ENCODE measurements at regions not wholly inside any gene's neighbourhood (a gene's known extent, or its start where the extent isn't known, plus 50 kb on each side); places are given as distances from the start of the nearest gene placed in this dataset.

DNA sequence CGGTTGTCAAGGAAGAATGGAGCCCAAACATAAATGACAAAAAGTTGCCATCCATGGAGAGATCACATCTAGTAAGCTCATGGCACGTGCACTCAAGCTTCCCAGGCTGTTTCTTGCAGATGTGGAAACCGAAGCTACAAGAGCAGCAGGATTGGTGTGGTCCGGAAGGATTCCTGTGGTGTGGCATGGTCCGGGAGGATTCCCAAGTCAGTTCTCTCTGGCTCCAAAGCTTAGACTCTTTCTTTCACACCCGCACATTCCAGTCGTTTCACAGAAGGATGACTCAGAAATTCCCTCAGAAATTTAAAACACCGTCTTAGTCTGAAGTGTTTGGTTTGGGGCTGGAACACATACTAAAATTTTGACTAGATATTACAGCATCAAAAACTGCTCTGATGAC is 78.0 kb upstream of the DRD2 start:
- peak; percentile 2 for DNase-seq

DNA sequence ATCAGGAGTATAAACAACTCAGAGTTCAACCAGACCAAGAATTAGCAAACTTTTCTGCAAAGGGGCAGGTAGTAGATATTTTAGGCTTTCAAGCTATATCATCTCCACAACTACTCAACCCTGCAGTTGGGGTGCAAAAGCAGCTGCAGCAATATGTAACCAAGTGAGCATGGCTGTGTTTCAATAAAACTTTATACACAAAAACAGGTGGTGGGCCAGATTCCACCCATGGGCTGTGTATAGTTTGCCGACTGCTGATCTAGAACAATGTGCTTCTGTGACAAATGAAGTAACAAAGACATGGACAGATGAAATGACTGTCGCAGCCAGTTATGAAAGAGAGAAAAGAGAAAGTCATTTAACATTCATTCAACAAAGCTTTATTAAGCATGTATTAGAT is 77.1 kb upstream of the DRD2 start:
- DNase-seq, result no peak

DNA sequence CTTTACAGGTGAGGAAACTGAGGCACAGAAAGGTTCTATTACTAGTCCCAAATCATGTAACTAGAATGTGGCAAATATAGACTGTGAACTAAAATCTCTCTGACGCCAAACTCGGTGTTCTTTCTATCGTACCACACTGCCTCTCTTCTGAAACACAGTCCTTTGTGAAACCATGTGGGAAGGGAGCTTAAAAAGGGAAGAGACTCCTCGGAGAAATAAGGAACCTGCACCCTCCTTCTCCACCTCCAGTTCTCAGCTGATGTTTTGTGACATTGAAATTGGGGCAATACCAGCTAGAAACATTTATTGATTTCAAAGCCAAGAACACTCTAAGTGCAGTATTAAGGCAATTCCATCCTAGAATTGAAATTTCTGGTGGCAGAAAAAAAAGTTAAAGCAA is 76.4 kb upstream of the DRD2 start:
- DNase-seq, result no peak

DNA sequence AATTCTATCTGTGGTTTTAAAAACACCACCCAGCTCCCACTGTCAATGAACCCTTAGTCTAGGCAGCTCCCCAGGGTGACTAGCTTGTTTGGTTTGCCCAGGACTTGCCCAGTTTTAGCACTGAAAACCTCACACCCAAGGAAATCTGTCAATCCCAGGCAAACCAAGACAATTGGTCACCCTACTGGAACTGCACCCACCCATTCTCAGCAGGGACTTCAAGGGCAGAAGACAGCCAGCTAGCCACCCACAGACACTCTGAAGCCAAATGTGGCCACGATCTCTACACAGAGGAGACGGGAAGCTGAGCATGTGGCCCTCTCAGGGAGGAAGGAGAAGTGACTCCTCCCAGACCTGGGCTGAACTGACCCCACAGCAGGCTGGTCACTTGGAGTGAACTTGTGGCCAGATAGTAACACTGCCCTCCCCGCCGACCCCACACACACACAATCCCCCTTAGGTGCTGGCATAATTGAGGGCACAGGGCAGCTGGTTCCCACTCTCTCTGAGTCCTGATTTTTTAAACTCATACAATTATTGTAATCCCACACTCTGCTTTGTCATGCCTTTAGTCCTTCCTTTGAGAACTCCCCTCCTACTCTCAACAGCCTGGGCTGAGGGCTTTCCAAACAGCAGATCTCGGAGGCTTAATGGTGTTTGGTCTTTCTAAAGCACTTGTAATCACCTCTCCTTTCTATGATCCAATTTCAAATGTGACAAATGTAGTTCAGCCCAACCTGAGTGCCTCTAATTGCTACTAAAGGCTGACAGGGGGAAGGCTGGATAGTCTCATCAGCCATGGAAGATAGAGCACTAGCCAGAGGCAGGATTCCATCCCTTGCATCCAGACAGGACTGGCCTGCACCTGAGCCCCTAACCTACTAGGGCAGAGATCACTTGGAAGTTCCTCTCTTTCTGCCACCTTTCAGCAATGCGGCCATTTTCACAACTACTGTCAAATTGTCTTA is 74.7 kb upstream of the DRD2 start:
- DNase-seq, result no peak

DNA sequence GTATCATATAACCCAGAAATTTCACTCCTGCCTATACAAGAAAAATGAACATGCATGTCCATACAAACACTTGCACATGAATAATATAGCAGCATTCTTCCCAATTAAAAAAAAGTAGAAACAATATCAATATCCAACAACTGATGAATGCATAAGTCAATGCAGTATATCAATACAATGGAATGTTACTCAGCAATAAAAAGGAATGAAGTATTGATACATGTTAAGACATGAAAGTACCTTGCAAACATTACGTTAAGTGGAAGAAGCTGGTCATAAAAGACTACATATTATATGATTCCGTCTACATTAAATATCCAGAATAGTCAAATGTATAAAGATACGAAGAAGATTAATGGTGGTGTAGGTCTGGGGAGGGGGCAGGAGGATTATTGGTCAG is 73.9 kb upstream of the DRD2 start:
- DNase-seq, result no peak

DNA sequence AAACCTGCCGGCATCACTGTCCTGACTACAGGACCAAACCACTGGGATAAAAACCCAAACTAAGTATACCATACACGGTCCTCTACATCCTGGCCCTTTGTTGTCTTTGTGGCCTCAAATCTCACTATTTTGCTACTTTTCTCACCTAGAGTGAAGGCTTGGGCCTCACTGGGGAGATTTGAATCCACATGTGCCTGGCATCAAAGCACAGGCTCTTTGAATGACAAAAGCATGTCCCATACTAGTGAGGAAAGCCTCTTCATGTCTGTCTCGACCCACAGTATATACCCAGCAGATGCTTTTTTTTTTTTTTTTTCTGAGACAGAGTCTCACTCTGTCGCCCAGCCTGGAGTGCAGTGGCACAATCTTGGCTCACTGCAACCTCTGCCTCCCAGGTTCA is 72.5 kb upstream of the DRD2 start:
- no peak for DNase-seq

DNA sequence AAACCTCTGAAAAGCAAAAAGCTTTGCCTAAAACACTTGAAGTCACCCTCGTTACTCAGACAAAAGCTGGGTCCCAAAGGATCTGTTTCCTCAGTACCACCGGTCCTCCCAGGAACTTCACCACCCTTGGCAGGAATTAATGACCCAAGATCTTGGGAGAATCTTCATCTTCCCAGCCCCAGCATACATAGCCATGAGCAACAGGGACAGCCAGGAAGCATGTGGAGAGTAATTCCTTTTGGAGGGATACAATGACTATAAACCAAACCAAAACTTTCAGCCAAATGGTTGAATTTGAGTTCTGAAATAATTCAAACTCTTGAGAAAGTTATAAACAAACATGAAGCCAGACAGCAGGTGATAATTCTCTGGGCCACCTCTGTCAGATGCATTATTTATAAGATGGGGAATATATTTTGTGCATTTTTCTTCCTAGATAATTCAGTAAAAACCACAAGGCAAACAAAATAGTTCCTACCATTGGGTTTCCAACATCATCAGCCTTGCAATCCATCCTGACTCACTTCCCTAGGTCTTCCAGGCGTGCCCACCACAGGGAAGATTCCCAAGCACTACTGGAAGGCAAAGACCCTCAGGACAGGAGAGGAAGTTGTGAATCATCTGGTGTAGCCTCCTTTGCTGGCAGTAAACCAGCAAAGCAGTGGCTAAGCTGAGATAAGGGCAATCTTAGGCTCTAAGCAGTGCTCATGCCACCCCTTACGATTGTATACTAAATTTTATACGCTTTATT is 71.7 kb upstream of the DRD2 start:
- DNase-seq, result no peak

DNA sequence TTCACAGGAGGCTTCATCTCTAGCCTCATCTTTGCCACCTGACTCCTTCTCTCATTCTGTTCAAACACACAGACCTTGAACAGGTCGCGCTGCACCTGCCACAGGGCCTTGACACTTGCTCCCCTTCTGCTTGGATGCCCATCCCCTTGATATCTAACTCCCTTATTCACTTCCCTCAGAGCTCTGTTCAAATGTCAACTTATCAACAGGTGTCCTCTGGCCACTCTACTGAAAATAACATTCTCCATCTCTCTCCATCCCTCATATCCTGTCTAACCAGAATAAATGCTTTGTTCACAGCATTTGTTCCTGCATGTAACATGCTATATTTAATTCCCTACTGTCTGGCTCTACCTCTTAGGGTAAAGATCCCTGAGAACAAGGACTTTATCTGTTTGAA is 67.2 kb upstream of the DRD2 start:
- DNase-seq, result no peak

DNA sequence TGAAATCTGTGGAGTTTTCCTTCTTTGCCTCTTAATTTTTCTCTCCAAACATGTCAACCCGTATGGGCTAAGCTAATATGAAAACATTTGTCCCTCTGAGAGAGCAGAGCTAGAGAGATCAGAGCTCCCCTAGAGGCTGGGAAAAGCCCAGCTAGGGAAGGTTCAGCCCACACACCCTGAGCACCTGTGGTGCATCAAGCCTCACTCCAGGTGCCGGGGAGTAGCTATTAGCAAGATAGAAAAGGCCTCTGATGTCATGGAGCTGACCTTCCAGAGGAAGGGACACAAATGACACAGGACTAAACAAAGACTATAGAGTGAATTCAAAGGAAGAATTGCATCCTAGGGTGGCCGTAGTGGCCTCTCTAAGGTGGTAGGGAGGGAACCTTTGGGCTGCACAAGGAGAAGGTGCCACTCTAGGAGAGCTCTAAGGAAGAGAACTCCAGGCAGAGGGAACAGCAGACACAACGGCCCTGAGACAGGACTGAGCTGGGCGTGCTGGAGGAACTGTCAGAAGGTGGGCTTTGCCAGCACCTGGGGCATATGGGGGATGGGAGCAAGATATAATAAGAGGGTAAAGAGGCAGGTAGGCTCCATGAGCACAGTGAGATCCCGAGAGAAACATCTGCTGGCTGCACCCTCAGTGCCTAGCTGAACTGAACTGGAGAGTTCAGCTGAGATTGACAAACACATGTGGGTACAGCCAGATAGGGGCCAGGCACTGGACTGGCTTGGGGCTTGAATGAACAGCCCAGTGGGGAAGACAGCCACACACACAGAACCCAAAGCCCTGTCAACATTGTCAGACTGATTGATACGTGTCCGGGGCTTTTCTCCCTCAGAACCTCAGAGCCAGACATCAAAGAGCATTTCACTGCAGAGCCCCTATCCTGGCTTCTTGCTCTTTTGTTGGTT is 65.5 kb upstream of the DRD2 start:
- no peak for DNase-seq

DNA sequence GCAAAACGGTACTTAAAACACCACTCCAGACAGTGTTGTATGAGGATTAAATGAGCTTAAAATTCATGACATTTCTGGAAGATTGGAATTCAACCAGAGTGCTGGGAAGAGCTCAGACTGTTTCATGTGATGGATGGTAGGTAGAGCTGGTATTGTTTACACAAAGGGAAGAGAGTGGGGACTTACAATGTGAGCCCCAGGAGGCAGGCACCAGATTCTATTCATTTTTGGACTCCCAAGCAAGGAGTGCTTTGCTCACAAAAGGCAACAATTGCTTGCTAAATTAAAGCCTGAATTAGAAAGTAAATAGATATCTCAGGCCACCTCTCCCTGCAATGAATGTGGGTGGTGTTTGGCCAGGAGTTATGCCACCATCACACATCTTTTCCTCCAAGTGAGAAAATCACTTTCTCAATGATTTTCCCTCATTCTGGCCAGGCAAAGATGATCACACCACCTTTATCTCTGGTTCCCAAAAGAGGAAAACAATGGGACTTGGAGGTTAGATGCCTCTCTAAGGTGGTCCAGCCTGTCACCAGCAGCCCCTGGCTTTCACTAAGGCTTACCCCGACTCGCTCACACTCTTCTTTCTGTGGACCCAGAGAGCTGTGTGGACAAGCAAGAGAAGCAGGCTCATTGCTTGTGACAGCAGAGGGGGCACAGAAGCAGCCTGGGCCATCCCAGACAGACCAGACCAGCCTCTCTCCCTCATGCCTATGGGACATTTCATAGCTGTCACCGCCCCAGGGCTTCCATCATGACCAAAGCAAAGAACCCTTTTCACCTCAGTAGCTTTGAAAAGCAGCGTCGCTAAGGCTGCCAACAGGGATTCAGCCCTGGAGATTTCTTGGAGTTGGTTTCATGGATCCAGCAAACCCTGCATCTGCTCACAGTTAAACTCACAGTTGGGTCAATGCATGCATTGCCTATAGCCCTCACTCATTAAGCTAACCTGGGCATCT is 63.5 kb upstream of the DRD2 start:
- no peak for DNase-seq

DNA sequence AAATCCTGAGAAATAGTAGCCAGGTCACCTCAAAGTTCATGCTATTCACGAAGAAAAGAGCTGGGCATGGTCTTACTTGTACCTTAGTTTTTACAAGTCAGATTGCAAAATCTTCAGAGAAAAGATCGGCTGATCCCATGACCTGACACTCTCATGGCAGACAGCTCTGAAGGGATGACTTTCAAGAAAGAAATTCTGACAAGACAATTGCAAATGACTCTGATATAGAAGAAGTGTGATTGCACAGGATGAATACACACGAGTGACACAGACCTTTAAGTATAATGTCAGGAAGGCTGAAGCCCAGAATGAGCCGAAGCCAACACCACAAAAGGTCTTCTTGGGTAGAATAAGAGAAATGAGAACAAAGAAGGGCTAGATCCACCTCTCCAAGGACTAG is 59.4 kb upstream of the DRD2 start:
- no peak for DNase-seq

DNA sequence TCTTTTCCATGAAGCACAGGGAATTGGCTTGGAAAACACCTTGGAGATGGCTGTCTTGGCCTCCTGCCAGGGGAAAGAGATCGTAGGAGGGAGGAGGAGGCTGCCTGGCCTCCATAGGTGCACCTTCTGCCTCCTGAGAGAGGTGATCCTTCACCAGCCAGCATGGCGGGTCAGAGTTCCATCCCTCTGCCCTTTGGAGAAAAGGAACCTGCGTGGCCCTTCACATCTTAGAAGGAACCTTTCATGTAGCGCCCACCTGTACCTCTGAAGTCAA is 58.2 kb upstream of the DRD2 start:
- no peak for DNase-seq

DNA sequence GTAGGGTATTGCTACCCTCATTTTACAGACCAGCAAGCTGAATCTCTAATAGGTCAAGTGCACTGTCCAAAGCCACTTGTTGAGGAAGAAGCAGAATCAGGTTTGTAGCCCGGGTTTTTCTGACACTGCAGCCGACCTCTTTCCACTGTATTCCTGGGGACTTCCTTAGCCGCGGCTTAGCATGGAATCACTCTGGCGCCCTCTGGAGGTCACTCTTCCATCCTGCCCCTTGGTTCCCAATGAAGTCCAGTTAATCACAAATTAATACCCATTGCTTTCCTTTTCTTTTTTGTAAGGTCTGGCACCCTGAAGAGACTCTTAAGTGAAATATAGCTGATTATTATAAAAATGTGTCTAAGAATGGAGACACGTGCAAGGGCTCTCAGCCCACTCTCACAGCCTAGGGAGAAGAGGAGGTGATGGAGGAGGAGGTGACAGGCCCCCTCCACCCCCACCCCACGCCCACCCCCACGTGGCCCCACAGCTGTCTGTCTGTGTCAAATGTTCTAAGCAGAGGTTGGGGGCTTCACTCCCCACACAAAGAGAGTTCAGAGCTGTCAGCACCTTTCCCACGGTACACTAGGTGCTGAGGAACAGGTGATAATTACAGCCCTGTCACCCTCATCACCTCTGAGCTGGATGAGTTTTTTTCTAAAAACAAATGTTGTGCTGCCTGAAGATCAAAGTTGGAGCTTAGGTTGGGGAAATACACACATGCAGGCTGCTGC is 57.7 kb upstream of the DRD2 start:
- DNase-seq, result no peak

DNA sequence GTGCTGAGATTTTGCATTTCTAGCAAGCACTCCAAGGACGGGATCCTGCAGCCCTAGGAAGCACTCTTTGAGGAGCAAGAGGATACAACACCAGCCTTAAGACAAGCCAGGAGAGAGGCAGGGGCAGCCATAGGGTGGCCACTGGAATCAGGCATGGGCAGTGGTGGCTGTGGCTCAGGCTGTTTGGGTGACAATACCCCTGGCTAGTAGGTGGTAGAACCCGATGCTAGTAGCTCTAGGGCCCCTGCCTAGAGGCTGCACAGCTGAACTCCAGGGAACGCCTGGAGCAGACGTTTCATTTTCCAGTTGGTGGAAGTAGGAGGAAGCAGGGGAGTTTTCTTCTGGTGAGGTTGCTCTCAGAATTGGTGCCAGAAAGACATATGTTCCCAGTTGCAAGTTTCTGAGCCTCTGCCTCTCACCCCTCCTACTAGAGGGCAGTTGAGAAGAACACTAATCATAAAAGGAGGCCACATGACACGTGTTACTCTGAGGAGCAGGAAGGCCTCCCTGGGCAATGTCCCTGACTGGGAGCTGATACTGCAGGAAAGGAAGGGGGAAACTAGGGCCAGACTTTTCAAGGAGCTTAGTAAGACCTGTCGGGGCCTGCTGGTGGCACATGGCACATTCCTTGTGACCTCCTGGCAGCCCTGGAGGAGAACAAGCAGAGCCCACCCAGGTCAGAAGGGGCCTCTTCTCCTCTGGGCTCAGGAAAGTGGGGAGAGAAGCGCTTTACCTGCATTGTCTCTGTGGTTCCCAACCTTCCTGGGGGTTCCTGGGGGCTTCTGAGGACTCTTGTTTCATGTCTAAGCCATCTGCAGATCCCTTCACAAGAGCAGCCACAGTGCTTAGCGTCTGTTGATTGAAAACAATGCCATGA is 56.6 kb upstream of the DRD2 start:
- no peak for DNase-seq

DNA sequence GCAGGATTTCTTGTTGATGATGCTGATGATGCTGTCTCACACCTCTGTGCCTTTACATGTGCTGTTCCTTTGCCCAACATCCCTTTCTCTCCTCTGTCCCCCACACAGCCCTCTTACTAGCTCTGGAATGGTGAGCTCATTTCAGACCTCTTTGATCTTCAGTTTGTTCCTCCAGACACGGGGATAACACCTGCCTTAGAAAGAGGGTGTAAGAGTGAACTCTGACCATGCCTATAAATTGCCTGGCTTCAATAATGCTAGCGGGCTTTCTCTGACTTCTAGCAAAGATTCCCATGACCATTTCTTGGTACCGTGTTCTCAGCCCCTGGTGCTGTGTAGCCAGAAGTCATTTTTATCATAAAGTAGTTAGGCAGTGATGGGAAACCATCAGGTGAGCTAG is 55.9 kb upstream of the DRD2 start:
- DNase-seq, result no peak

DNA sequence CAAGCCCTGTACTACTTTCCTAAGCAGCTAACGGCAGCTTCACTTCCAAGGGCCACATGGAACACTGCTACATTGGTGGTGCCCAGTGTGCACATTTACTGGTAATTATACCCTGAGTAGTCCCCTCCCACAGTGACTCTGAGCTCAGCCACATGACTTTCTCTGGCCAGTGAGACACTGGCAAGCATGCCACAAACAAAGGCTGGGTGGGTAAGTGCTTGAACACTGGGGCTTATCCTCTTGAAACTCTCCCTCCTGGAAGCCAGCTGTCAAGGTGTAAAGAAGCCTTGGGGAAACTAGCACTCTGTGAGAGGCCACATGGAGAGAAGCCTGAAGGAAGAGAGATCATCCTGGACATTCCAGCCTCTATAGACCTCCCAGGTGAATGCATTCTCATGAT is 54.4 kb upstream of the DRD2 start:
- no peak for DNase-seq

DNA sequence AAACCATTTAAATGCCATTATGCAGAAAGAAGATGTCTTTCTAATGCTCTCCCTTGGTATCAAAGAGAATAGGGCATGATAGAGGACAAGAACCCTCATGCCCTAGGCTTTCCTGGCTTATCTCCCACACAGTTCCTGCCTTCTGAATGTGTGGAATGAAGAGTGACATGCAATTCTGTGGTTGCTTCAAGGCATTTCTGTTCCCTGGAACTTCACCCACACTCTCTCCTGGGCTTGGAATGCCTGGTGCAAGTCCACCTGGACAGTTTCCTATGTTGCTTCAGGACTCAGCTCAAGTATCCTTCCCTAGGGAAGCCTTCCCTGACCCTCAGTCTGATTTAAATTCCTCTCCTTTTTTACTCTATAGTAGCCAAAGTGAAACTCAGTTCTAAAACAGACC is 53.8 kb upstream of the DRD2 start:
- DNase-seq, result no peak

DNA sequence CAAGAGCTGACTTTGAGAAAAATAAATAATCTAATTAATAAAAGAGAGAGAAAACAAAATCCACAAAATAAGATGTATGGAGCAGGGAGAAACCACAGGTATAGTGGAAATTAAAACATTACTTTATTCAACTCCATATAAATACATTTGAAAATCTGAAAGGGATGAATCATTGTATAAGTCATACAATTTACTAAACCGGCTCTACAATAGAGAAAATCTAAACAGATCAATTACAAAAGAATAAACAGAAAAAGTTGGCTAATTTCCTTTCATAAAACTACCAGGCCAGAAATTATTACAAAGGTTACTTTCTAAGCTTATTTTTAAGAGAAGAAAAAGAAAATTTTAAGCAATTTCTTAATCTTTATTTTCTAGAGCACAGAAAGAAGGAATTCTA is 51.3 kb upstream of the DRD2 start:
- no peak for DNase-seq
